Medulla oblongata (tissue), 1 donor: ENCODE measurements at regions not wholly inside any gene's neighbourhood (a gene's known extent, or its start where the extent isn't known, plus 50 kb on each side); places are given as distances from the start of the nearest gene placed in this dataset.
"Not testable (repeated sequence)": the region's sequence is repeated elsewhere in the genome, so short reads cannot be mapped to it uniquely, and the experiment has no call there.

Experiments used
- DNase-seq: peaks from one replicate; pipeline ENCODE4 v3.0.0-alpha.2; 2015; ENCODE audit errors: extremely low spot score

GRCh38 chr5:16304846-16305245 lies 125.3 kb upstream of the MARCHF11 start:
- no peak for DNase-seq

- DNase-seq, result no peak
Observed at GRCh38 chr5:16296946-16297345, 117.4 kb upstream of the MARCHF11 start.

- no peak for DNase-seq
Observed at GRCh38 chr5:16291894-16292293, 112.3 kb upstream of the MARCHF11 start.

- DNase-seq, result no peak
Observed at GRCh38 chr5:16291474-16291873, 111.9 kb upstream of the MARCHF11 start.

- DNase-seq, result no peak
Observed at GRCh38 chr5:16283791-16284190, 104.2 kb upstream of the MARCHF11 start.

GRCh38 chr5:16276859-16277258 lies 97.3 kb upstream of the MARCHF11 start:
- DNase-seq, result not testable (repeated sequence)

GRCh38 chr5:16271851-16272250 lies 92.3 kb upstream of the MARCHF11 start:
- no peak for DNase-seq

- no peak for DNase-seq
Observed at GRCh38 chr5:16265141-16265540, 85.5 kb upstream of the MARCHF11 start.

- no peak for DNase-seq
Observed at GRCh38 chr5:16260000-16260399, 80.4 kb upstream of the MARCHF11 start.

GRCh38 chr5:16253856-16254255 lies 74.3 kb upstream of the MARCHF11 start:
- DNase-seq, result no peak

GRCh38 chr5:16245956-16246355 lies 66.4 kb upstream of the MARCHF11 start:
- no peak for DNase-seq

- DNase-seq, result no peak
Observed at GRCh38 chr5:16245249-16245648, 65.7 kb upstream of the MARCHF11 start.

- no peak for DNase-seq
Observed at GRCh38 chr5:16238018-16238417, 58.4 kb upstream of the MARCHF11 start.

- DNase-seq, result no peak
Observed at GRCh38 chr5:16234598-16234997, 55.0 kb upstream of the MARCHF11 start.

- no peak for DNase-seq
Observed at GRCh38 chr5:16233730-16234129, 54.1 kb upstream of the MARCHF11 start.

GRCh38 chr5:16229357-16229940 lies 49.9 kb upstream of the MARCHF11 start:
- no peak for DNase-seq
